HepG2 (cell line): ENCODE measurements at regions not wholly inside any gene's neighbourhood (a gene's known extent, or its start where the extent isn't known, plus 50 kb on each side); places are given as distances from the start of the nearest gene placed in this dataset.

ENCODE experiments used
- ASH2L ChIP-seq: fragments of 300-600, 200-600 bp; sonication (generic); IDR thresholded peaks from 2 replicates; pipeline ENCODE4 v1.7.0; 2017; ENCODE audit warnings: low read depth, mild to moderate bottlenecking, moderate library complexity, mixed read lengths, low read length; ENCODE audit not compliant: insufficient read length
- CBX5 ChIP-seq: sonication (generic); formaldehyde crosslinking; IDR thresholded peaks from 2 replicates; pipeline ENCODE4 v1.4.0; 2020; ENCODE audit warnings: missing genetic modification reagents, borderline replicate concordance
- CCAR2 ChIP-seq: fragments of 200-400 bp; formaldehyde crosslinking; optimal IDR thresholded peaks from 2 replicates; pipeline ENCODE3; 2018; ENCODE audit warnings: low read depth, mild to moderate bottlenecking, low read length, moderate library complexity
- GLI4 ChIP-seq: sonication (generic); formaldehyde crosslinking; IDR thresholded peaks from 2 replicates; pipeline ENCODE4 v1.5.1; 2020; ENCODE audit warnings: missing genetic modification reagents, mild to moderate bottlenecking, moderate library complexity, borderline replicate concordance
- HMG20A ChIP-seq: IDR thresholded peaks from 2 replicates; pipeline ENCODE4 v1.6.1; 2016; ENCODE audit warnings: borderline replicate concordance
- HNRNPH1 ChIP-seq: fragments of 200-400 bp; formaldehyde crosslinking; optimal IDR thresholded peaks from 2 replicates; pipeline ENCODE3; 2017; ENCODE audit warnings: mild to moderate bottlenecking, low read depth, low read length
- JUN ChIP-seq: sonication (generic); formaldehyde crosslinking; IDR thresholded peaks from 2 replicates; pipeline ENCODE4 v1.4.0; 2020; ENCODE audit warnings: mild to moderate bottlenecking, missing genetic modification reagents
- NFIC ChIP-seq: IDR thresholded peaks from 2 replicates; pipeline ENCODE4 v1.6.1; 2012; ENCODE audit warnings: mild to moderate bottlenecking, low read length, inconsistent platforms
- NR2F1 ChIP-seq, 2 experiments: fragments of 450-650 bp in 1 of 2; formaldehyde crosslinking in 1 of 2; IDR thresholded peaks; 2 replicates each; pipeline versions ENCODE4 v1.5.0 to v1.6.1; 2016 to 2020; ENCODE audit warnings: mild to moderate bottlenecking in 1 of 2, missing compliant biosample characterization in 1 of 2, missing genetic modification reagents in 1 of 2, moderate library complexity in 1 of 2
- POLR2AphosphoS5 ChIP-seq: IDR thresholded peaks from 2 replicates; pipeline ENCODE4 v1.6.1; 2012; ENCODE audit warnings: low read depth, low read length
- REST ChIP-seq, 2 experiments: IDR thresholded peaks; 2 replicates each; pipeline ENCODE4 v1.6.1; 2011 to 2012; ENCODE audit warnings: low read length in 2 of 2, borderline replicate concordance in 1 of 2, low read depth in 1 of 2, mild to moderate bottlenecking in 1 of 2, moderate library complexity in 1 of 2
- TCF7L2 ChIP-seq: IDR thresholded peaks from 2 replicates; pipeline ENCODE4 v1.6.1; 2011; ENCODE audit warnings: mild to moderate bottlenecking, low read depth, low read length, moderate library complexity
- YEATS4 ChIP-seq: sonication (generic); formaldehyde crosslinking; IDR thresholded peaks from 2 replicates; pipeline ENCODE4 v1.4.0; 2020; ENCODE audit warnings: missing genetic modification reagents, borderline replicate concordance
- ZNF570 ChIP-seq: sonication (generic); formaldehyde crosslinking; IDR thresholded peaks from 2 replicates; pipeline ENCODE4 v1.4.0; 2020; ENCODE audit warnings: mild to moderate bottlenecking, missing genetic modification reagents, borderline replicate concordance

- TF ChIP-seq NR2F1 (CRISPR knock-in tag; IDR thresholded peaks at IDR 0.05) (no peak), GLI4 (CRISPR knock-in tag) (no peak), ASH2L (no peak), YEATS4 (no peak), POLR2AphosphoS5 (no peak), REST (IDR thresholded peaks at IDR 0.05; ENCODE audit: borderline replicate concordance in 1 of 2, low read depth in 1 of 2, low read length in 2 of 2) (no peak), JUN (no peak), ZNF570 (CRISPR knock-in tag) (no peak), HMG20A (CRISPR knock-in tag) (peak; percentile 19; the same call in 1 of the 2 replicates), CCAR2 (no peak), CBX5 (no peak), NFIC (no peak), HNRNPH1 (no peak), TCF7L2 (no peak)
Measured at GRCh38 chr9:96148634-96149532, 153.1 kb downstream of the HSD17B3 start.
